ENCODE measurements at regions not wholly inside any gene's neighbourhood (a gene's known extent, or its start where the extent isn't known, plus 50 kb on each side); places are given as distances from the start of the nearest gene placed in this dataset.

DNA sequence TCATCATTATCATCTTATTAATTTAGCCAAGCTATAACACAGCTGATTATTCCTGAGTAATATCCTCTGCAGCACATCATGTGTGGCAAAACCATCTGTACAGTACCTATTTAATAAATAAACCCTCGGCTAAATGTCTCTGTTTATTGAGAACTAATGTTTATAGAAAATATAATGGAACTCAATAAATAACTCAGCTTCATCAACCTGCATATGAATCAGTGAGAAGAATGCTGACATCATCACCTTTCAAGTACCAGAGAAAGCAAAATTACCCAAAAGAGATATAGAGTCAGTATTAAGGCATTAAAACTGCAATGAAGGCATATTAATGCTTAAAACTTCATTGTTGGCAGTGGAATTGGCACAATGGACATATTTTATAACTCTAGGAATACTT, 558.3 kb downstream of the PLCL1 start:
- TF ChIP-seq FOXP2 (optimal IDR thresholded peaks at IDR 0.05; ENCODE audit: control extremely low read depth, extremely low read length, insufficient read depth) (no peak), POLR2AphosphoS5 (IDR thresholded peaks at IDR 0.05; ENCODE audit: borderline replicate concordance, low read depth, low read length) (no peak)
